Fibroblast of skin of back (primary cell): ENCODE measurements at regions not wholly inside any gene's neighbourhood (a gene's known extent, or its start where the extent isn't known, plus 50 kb on each side); places are given as distances from the start of the nearest gene placed in this dataset.
"Not testable (repeated sequence)": the region's sequence is repeated elsewhere in the genome, so short reads cannot be mapped to it uniquely, and the experiment has no call there.

Experiments used
- DNase-seq: peaks from one replicate; pipeline ENCODE4 v3.0.0-alpha.2; 2013

DNA sequence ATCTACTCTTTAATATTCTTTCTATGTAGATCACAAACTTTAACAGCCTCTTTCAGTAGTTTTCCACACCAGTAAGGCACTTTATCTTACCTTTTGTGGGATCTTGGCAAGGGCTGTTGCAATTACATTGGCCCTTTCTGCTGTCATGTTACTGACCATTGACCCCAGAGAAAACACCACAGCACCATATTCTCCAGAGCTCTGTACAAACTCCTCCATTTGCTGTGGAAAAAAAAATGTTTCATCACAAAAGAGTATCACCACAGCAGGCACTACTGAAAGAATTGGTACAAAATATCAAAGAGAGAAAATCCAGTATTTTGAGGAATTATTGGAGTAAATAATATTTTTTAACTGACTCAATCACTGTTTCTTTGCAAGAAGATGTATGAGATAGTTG is 62.3 kb upstream of the UGT2A3 start:
- not testable (repeated sequence) for DNase-seq

DNA sequence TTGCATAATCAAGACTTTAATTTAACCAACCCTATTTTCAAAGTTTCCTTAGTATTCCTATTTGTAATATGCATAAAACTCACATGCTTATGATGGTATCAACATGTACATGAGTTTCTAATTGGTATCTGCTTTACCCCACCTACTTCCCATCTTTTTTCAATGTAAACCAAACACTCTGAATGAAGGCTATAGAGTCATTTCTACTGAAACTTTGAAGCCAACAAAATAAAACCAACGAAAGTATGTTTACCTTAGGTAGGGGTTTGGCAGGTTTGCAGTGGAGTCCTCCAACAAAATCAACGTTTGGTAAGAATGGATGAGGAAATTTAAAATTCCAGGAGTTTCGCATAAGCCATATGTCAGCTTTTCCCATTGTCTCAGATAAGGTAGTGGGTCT is 66.4 kb upstream of the UGT2A3 start:
- DNase-seq, result not testable (repeated sequence)

DNA sequence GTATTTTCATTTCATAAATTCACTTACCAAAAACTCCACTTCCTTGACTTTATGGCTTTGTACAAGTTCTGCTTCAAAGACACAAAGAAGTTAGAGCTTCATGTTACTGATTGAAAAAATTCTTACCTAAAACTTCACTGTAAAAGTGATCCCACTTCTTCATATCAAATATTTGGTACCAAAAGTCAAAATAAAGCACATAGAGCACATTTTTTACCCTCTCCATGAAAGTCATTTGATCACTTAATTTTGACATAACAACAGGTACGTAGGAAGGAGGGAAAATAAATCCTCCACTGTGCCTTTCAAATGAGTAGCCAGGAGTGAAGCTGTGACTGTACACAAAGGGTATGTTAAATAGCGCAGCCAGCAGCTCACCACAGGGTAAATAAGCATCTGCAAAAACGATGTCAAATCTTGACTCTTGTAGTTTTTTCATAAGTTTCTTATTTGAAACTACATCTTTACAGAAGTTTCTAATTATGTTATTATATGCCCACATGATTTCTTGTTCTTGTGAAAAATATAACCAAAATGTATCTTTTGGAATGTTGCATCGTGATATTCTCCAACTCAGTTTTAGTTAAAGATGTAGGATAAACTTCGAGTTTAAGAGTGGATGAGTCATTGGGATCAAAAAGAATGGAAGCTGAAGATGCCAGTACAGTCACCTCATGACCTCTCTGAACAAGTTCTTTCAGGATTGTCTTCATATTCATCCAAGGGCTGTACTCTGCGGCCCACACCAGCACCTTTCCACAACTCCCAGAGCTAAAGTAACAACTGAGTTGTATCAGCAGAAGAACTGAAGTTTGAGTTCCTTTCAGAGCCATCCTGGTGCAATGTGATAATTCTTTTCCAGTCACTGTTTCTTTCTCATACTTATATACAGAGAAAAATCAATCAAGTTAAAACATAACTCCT is 68.2 kb upstream of the UGT2A3 start:
- DNase-seq, result not testable (repeated sequence)

DNA sequence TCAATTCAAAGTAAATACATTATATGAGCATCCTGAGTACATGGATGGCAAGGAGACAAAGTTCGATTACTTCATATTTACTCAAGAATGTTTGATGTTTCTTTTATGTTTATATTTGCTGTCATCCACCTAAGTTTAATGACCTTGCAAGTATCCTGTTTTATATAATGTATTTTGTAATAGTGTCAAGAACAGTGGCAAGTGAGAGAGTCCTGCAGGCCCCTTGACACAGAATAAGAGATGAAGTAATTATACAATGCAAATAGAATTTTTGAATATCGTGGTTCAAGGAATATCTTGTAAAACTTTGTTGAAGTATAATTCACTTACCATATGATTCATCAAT is 68.8 kb upstream of the UGT2A3 start:
- not testable (repeated sequence) for DNase-seq

DNA sequence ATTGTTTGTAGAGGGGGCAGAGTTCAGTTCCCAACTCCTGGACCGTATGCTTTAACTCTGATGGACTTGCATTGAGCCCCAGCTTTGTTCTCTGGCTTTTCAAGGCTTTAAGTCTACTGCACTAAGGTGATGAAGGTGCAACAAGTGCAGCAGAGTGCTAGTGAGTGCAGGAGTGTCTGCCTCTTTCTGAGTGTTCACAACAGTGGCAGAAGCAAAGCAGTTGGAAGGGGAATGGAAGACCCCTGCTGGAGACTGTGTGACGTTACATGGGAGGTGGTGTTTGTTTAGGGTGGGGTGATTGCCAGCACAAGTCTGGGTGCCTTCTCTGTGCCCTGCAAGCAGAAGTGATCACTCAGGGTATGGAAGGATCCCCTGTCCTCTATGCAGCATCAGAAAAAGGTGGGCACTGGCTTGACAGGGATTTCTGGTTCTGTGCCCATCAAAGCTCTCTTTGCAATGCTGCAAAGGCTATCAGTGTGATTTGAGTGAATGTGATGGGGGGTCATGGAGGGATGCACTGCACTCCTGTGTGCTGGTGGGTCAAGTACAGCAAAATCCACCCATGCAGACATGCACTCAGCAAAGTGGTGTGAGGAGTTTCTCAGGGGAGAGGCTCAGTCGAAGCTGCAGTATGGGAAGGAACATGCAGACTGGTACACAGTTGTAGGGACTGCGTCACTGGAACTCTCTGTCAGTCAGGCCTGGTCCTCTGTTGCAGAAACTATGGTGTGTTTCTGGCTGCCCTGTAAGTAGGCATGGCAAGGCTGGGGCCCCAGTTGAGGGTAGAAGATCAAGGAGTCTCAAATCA is 70.9 kb upstream of the UGT2B7 start:
- DNase-seq, result no peak

DNA sequence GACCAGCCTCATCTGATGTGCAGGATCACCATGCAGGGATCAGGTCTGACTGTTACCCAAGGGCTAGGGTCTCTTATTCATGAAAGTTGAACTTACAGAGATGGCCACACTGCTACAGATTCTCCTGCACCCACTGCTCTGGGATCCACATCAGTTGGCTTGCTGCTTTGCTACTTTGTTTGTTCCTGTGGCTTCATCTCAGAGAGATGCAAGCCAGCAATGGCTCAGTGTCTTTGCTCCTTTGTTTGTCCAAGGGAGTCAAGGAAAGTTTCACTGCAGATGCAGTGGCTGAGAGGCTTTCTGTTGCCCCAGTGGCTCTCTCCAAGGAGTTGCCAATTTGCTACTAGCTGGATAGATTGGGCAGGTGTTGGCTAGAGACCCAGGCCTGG is 70.3 kb upstream of the UGT2B7 start:
- no peak for DNase-seq

DNA sequence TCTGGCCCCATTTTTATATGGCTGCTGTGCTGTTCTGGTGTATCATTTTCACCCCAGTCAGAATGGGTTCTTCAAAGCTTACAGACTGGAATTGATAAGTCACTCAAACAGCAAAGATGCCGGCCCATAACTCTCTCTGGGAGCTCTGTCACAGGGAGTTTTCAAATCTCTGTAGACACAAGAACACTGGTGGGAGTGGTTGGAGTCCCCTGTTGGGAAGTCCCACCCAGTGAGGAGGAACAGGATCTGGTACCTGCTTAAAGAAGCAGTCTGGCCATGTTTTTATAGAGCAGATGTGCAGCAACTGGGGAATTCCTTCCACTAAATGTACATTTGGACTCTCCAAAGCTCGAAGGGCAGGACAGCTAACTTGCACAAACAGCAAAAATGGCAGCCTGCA is 69.3 kb upstream of the UGT2B7 start:
- no peak for DNase-seq

DNA sequence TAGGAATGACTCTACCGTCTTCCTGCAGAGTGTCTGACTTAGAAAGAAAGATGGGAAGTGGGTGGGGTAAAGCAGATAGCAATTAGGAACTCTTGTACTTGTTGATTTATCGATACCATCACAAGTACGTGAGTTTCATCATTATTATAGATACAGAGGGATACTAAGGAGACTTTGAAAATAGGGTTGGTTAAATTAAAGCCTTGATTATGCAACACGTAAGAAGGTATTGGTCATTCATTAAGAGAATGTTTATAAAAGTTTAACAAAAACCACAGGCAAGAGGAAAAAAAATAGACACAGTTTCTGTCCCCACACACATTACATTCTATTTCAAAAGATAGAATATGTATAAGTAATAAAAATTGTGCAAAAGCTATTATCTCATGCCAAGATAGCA is 65.9 kb upstream of the UGT2B7 start:
- DNase-seq, result no peak

DNA sequence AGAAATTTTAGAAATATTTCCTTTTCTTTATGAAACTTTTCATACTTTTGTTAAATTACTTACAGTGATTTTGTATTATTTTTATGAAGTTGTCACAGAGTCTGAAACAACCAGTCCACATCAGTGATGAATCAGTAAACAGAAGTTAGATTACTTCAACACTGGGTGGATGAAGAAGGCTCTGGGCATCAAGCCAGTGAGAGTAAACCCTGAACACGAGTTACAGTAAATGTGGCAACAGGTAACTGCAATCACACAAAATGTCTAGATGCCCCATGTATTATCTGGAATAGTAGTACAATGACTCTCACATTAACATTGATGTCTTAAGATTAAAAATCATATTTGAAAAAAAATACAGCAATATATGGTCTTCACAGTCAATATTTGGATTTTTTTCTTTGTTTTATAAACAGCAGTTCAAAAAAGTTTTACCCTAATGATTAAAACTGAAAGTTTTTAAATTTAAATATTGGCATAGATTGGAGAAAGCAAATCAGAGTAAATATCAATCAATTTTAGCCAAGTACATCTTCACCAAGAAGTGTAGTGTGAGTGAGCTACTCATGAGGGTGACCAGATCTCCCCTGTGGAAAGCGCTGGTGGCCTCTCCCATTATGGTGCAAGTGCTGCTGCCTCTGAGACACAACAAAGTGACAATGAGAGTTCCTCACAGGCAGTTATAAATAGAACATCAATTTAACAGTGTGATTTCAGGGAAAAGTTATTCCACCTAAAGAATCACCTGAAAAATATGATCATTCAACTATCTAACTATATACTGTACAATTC is 63.2 kb upstream of the UGT2B7 start:
- no peak for DNase-seq

DNA sequence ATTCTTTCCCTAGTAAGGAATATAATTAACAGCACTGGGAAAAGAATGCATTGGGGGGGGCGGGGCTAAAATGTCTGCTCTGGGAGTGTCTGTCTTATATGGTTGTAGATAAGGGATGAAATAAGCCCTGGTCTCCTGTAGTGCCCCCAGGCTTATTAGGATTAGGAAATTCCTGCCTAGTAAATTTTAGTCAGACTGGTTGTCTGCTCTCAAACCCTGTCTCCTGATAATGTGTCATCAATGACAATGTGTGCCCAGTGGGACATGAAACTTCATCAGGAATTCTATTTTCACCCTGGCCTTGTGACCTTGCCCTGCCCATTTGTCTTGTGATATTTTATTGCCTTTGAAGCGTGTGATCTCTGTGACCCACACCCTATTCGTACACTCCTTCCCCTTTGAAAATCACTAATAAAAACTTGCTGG is 61.9 kb upstream of the UGT2B7 start:
- not testable (repeated sequence) for DNase-seq

DNA sequence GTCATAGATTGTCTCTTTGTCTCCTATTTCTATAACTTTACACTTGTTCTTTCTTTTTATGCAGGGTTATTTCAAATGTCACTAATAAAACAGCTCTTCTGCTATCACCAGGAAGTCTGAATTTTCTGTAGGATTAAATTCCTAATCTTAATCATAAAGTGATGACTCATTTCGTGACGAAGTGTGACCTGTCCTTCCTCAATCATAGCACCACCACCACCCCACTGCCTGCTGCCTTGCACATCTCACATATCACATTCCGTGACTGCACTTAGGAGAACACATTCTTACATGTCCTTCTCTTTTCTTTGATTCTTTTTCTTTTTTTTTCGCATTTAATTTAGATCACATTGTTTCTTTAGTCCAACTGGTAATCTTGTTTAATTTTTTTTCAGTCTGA is 57.7 kb upstream of the UGT2B7 start:
- peak; percentile 5 for DNase-seq

DNA sequence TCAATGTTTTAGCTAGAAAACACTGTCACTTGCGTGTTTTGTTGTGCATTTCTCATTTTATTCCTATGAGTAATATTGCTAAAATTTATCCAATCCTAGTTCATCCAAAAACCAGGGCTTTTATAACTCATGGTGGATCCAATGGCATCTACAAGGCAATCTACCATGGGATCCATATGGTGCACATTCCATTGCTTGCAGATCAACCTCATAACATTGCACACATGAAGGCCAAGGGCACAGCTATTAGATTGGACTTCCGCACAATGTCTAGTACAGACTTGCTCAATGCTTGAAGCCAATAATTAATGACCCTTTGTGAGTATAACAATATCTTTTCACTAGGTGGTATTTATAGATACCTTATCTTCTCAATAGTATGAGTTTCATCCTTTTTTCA is 57.2 kb upstream of the UGT2B7 start:
- no peak for DNase-seq

DNA sequence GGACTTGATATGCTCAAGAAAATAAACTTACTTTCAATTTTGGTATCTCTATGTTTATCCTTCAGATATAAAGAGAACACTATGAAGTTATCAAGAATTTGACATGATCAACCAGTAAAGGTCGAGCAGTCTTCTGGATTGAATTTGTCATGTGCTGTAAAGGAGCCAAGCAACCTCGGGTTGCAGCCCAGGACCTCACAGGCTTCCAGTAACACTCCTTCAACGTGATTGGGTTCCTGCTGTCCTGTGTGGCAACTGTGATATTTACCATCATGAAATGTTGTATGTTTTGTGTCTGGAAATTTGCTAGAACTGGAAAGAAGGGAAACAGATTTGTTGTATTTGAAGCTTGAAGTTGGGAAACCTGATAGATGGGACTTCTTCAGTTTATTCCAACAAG is 52.0 kb upstream of the UGT2B7 start:
- DNase-seq, result no peak
